K562 (cell line): ENCODE measurements at regions not wholly inside any gene's neighbourhood (a gene's known extent, or its start where the extent isn't known, plus 50 kb on each side); places are given as distances from the start of the nearest gene placed in this dataset.

Experiments
- AFF1 ChIP-seq, 2 experiments: fragments of 450-650 bp; IDR thresholded peaks; 2 replicates each; pipeline ENCODE4 v1.6.1; 2018; ENCODE audit warnings: mild to moderate bottlenecking in 2 of 2, low read depth in 1 of 2; ENCODE audit not compliant: partially characterized antibody in 2 of 2
- BRCA1 ChIP-seq, 2 experiments: fragments of 450-650 bp in 1 of 2; sonication (generic) in 1 of 2; formaldehyde crosslinking in 1 of 2; IDR thresholded peaks; 2 replicates each; pipeline versions ENCODE4 v1.5.0 to v1.6.1; 2017 to 2020; ENCODE audit warnings: mild to moderate bottlenecking in 1 of 2, missing genetic modification reagents in 1 of 2
- GMEB1 ChIP-seq: fragments of 250-450 bp; sonication (Bioruptor Pico); IDR thresholded peaks from 2 replicates; pipeline ENCODE4 v1.4.0; 2020; ENCODE audit warnings: mild to moderate bottlenecking
- NFYB ChIP-seq: IDR thresholded peaks from 2 replicates; pipeline ENCODE4 v1.6.1; 2011; ENCODE audit warnings: mild to moderate bottlenecking, moderate library complexity; ENCODE audit not compliant: insufficient read length; ENCODE audit errors: extremely low read depth
- TEAD4 ChIP-seq, 2 experiments: sonication (generic) in 1 of 2; formaldehyde crosslinking in 1 of 2; IDR thresholded peaks; 2 replicates each; pipeline versions ENCODE4 v1.6.1 to v1.8.0; 2012 to 2022; ENCODE audit warnings: borderline replicate concordance in 1 of 2, inconsistent platforms in 1 of 2, low read length in 1 of 2, mild to moderate bottlenecking in 1 of 2, missing genetic modification reagents in 1 of 2
- ZNF324 ChIP-seq: fragments of 250-450 bp; sonication (Bioruptor Pico); IDR thresholded peaks from 2 replicates; pipeline ENCODE4 v1.4.0; 2020; ENCODE audit warnings: mild to moderate bottlenecking
- ZNF431 ChIP-seq: sonication (generic); formaldehyde crosslinking; IDR thresholded peaks from 2 replicates; pipeline ENCODE4 v1.8.0; 2022; ENCODE audit warnings: mild to moderate bottlenecking, missing genetic modification reagents
- ZNF79 ChIP-seq: fragments of 250-450 bp; sonication (Bioruptor Pico); IDR thresholded peaks from 2 replicates; pipeline ENCODE4 v1.4.0; 2020; ENCODE audit warnings: low read depth, mild to moderate bottlenecking, moderate library complexity
- TF ChIP-seq, protein P1 (sequence below), 2 experiments: IDR thresholded peaks; 2 replicates each; pipeline ENCODE4 v1.6.1; 2011; ENCODE audit warnings: borderline replicate concordance in 1 of 2, control low read depth in 1 of 2, low read depth in 1 of 2, low read length in 1 of 2, mild to moderate bottlenecking in 1 of 2, mixed read lengths in 1 of 2, moderate library complexity in 1 of 2; ENCODE audit not compliant: insufficient read depth in 1 of 2, insufficient read length in 1 of 2, poor library complexity in 1 of 2, severe bottlenecking in 1 of 2; ENCODE audit errors: extremely low read depth in 1 of 2

GRCh38 chr1:106747232-106747631 lies 309.2 kb upstream of the PRMT6 start (continued):
- TF ChIP-seq NFYB (no peak), ZNF324 (no peak), ZNF431 (CRISPR knock-in tag) (no peak), ZNF79 (CRISPR knock-in tag) (no peak), AFF1 (IDR thresholded peaks at IDR 0.05; ENCODE audit: low read depth in 1 of 2, partially characterized antibody in 2 of 2) (no peak), GMEB1 (no peak), TEAD4 (IDR thresholded peaks at IDR 0.05; ENCODE audit: low read length) (no peak), TEAD4 (CRISPR knock-in tag; IDR thresholded peaks at IDR 0.05; ENCODE audit: borderline replicate concordance) (no peak), BRCA1 (IDR thresholded peaks at IDR 0.05) (no peak), BRCA1 (CRISPR knock-in tag; IDR thresholded peaks at IDR 0.05) (no peak)
- TF ChIP-seq, protein P1, sequence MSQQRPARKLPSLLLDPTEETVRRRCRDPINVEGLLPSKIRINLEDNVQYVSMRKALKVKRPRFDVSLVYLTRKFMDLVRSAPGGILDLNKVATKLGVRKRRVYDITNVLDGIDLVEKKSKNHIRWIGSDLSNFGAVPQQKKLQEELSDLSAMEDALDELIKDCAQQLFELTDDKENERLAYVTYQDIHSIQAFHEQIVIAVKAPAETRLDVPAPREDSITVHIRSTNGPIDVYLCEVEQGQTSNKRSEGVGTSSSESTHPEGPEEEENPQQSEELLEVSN (IDR thresholded peaks at IDR 0.05; ENCODE audit: borderline replicate concordance in 1 of 2, extremely low read depth in 1 of 2, insufficient read depth in 1 of 2, insufficient read length in 1 of 2, low read depth in 1 of 2, low read length in 1 of 2, poor library complexity in 1 of 2, severe bottlenecking in 1 of 2), result no peak
